NT2/D1 (cell line): ENCODE measurements at regions not wholly inside any gene's neighbourhood (a gene's known extent, or its start where the extent isn't known, plus 50 kb on each side); places are given as distances from the start of the nearest gene placed in this dataset.

Experiments
- SUZ12 ChIP-seq: IDR thresholded peaks from 2 replicates; pipeline ENCODE4 v1.6.1; 2011; ENCODE audit not compliant: insufficient read length, insufficient read depth; ENCODE audit errors: extremely low read depth
- YY1 ChIP-seq: IDR thresholded peaks from 2 replicates; pipeline ENCODE4 v1.6.1; 2011; ENCODE audit not compliant: insufficient read length, insufficient read depth
- ZNF274 ChIP-seq: IDR thresholded peaks from 2 replicates; pipeline ENCODE4 v1.6.1; 2011; ENCODE audit warnings: mild to moderate bottlenecking, low read depth, low read length

DNA sequence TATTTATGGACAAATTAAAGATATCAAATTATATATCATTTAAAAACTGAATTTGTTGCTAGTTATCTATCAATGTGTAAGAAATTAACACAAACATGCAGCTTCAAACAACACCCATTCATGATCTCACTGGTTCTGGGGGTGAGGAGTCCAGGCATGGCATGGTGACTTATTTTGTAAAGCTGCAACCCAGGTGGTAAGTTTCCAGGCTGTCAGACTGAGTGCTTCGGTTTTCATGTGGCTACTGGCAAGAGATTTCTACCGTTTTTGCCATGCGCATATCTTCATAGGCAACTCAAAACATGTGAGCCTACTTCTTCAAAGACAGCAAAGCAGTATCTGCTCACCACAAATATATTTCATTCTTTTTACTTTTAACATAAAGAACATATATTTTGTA, 364.3 kb upstream of the BCHE start:
- TF ChIP-seq SUZ12 (no peak), YY1 (no peak), ZNF274 (no peak)
